ENCODE measurements at regions not wholly inside any gene's neighbourhood (a gene's known extent, or its start where the extent isn't known, plus 50 kb on each side); places are given as distances from the start of the nearest gene placed in this dataset.

DNA sequence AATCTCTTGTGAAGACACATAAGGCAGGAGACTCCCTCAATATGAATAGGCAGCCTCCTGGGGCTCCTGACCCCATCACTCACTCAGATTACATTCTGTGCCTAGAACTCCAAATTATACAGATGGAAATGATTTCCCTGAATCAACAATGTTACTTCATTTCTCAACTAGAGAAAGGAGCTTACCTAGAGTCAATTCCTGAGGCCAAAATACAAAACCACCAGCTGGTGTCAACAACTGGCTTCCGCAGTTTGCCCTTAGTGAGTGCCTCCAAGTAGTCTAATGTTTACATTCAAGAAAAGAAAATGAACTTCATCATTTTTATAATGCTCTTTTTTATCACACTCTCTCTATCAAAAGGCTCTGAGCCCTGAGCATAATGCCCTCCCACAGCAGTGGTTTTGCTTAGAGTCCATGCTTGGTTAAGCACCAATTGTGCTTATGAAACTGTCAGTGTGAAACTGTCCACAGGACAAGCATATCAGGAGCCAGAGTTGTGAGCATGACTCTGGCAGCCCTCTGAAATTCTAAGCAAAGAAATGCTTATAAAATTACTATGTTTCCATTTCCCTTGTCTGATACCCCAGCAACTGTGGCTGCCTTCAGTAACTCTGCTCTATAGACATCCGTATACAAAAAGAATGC is 305.7 kb upstream of the PKDCC start:
- no peak for DNase-seq

DNA sequence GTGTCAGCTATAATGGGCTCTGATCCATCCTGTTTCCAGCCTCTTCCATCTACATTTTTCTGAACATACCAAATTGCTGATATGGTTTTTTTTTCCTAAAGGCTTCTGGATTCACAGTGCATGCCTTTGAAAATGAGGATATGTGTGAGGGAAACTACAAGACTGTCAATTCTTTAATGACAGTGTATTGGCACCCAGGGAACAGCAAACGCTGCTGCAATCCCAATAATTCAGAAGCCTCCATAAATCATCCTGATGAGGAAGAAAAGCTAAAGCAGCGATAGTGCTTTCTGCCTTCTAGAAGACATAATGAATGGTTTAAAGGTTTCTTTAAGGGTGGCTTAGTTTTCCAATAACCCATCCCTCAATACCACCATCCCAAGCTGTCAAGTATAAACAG is 304.5 kb upstream of the PKDCC start:
- DNase-seq = no peak

DNA sequence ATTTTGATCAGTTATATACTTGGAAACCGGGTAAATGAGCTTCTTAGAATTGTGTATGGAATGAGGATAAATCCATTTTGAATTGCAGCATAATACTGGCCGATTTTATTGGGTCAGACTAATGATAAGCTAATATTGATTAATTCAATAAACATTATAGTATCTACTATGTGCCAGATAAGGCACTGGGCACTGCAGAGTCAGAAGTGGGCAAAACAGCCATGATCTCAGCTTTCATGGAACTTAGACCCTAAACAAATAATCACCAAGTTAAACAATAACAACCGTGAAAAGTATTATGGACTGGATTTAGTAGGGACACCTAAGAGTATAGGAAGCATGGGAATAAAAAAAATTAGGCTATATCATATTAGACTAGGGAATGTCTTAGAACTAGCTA is 297.0 kb upstream of the PKDCC start:
- no peak for DNase-seq

DNA sequence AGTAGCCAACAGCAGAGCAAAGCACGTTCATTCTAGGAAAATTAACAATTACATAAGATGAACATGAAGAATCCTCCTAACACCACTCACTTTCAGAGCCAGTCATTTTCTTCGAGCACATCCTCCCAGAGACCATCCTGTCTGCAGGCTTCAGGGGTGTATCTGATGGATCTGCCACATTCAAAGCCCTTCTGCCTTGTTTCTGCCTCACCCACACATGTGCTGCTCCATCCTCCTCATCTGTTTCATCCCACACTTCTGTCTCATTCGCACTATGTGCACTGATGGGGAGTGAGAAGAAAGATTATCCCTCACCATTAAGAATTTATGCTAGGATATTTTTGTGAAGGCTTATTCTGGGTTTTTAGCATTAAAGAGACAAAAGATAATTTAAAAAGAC is 287.9 kb upstream of the PKDCC start:
- DNase-seq = no peak

DNA sequence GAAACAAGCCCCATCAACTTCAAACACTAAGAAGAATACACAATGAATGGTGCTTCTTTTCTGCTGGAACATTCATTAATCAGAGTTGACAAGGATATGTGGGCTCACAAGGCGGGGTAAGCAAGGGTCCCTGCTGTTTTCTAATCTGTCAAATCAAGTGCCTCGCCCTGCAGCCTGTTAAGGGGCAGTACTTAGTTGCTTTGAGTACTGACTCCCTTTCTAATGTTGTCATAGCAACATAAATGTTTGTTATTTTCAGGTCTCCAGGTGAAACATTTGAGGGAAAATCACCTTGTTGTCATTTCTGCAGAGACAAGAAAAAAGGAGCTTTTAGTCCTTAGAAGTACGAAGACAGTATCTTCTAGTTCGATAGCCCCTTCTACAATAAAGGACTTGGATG is 284.7 kb upstream of the PKDCC start:
- DNase-seq = no peak

DNA sequence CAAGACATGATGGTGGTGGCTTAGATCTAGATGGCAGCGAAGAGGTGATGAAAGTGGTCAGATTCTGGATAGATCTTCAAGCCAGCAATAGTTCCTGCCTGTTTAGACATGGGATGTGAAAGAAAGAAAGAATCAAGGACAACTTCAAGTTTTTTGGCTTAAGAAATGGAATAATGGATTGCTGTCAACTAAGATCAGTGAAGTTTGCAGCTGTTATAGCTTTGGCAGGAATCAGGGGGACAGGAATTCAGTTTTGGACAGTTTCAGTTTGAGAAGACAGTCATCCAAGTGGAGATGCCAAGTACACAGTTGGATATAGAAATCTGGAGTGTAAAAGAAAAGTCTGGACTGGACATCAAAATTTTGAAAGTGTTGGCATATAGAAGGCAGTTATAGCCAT is 283.7 kb upstream of the PKDCC start:
- no peak for DNase-seq

DNA sequence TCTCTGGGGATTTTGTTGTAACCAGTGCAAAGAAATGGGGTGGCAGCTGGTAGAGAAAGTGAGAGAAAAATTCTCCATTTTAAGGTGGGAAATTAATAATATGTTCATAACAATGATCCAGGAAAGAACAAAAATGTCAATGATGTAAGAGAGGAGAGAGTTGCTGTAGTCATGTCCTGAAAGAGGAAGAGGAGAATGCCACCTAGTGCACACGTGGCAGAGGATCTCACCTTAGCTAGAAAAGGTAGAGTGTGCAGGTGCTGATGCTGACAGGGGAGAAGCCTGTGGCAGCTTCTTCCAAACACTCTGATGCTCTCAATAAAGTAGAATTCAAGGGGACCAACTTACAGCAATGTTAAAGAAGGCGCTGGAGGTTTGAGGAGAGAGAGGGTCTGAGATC is 282.9 kb upstream of the PKDCC start:
- no peak for DNase-seq

DNA sequence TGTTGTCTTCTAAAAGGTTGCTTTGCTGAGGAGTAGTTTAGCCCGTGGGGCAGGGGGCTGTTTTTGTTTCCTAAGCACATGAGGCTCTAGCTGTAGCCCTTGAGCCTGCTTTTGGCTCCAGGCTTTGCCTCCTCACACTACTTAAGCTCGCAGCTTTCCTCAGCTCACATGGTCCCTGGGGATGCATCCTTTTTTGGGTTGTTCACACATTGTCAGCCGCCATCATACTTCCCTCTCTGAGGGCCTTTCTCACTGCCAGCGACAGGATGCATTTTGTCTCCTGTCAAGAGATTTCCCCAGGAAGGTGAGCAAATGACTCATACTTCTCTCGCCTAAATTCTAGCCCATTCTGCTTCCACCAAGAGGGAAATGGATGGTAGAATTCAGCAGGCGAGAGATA is 279.5 kb upstream of the PKDCC start:
- no peak for DNase-seq

DNA sequence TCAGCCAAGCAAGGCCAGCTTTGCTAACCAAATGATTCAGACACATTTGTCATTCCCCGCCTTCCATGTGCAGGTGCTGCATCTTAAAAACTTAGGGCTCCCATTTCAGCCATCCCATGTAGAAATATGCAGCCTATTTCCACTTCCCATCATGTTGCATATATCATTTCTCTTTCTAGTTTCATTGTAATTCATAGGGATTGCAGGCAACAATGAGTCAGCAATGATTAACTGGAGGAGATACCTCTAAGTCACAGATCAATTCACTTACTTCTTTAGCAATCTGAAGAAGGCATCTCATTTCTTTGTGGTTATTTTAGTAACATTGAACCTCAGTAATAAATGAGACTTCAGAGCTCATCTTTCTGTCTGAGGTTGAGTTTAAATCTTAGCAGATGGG is 276.1 kb upstream of the PKDCC start:
- DNase-seq = no peak

DNA sequence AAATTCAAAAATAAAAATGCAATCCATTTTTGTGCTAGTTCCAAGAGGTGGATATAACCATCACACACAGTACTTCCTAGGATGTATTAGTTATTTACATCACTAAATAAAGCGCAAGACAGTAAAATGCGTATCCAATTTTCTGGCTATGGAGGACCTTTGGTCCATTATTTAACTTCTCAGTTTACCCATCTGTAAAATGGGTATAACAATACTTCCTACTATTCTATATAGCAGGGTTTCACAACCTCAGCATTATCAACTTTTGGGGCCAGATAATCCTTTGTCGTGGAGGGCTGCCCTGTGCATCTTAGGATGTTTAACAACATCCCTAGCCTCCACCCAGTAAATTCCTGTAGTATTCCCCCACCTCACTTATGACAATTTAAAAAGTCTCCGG is 275.1 kb upstream of the PKDCC start:
- no peak for DNase-seq

DNA sequence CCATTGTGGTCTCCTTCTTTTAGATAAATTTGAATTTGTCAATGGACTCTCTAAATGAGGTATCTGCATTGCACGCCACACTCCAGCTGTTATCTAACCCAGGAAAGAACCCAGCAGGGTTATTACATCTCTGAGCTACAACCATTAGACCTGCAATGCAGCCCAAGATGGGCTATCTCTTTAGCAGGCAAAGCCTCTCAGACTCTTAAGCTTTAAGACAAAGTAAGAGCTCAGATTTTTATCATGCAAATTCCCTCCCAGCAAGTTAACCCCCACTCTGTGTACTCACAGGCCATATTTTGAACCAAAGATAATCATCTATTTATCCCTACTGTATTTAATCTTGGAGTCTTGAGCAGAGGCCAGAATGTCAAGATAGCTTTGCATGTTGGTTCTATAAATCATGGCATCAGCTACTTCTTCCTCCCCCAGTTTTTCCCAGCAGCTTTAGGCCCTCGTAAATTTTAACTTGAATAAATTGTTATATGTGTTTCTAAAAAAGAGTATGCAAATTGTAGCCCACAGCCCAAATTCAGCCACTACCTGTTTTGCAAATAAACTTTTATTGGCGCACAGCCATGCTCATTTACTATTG is 273.7 kb upstream of the PKDCC start:
- no peak for DNase-seq

DNA sequence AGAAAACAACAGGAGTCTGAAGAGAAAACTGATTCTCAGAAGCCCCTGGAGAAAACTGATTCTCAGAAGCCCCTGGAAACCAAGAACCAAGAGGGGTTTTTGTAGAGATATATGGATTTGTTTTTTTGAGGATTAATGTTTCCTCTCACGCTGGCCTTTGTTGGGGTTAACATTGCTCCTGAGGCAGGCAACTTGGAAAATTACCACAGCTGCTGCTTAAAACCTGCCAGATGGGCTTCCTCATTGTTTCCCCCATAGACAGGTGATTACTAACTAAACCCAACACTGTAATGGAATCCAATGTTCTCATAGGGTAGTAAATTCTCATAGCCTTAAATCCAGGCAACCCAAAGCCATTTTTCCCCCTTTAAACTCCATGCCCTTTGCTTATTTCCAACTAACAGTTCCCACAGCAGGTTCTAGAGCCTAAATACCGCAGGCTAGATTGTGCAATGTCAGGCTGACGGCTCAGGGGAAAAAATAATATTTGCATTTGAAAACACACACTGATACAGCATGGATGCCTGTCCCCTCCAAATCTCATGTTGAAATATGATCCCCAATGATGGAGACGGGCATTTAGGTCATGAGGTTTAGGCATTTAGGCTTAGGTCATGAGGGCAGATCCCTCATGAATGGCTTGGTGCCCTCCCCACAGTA is 272.3 kb upstream of the PKDCC start:
- DNase-seq = no peak

DNA sequence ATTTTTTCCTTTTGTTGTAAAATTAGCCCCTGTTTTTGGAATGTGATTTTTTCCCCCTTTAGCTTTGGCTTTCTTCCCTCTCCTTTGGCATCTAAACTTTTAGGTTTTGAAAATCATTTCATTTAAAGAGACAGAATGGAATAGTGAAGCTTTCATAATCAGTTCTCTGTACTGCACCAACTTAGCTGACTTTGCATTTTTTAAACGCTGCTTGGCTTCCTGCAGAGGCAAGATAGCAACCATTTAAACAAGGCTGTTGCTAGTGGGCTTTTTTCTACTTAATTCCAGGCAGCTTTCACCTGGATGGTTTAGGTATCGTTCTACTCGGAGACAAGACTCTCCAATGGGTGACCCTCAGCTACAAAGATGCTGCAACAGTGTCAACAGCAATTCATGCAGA is 267.9 kb upstream of the PKDCC start:
- no peak for DNase-seq

DNA sequence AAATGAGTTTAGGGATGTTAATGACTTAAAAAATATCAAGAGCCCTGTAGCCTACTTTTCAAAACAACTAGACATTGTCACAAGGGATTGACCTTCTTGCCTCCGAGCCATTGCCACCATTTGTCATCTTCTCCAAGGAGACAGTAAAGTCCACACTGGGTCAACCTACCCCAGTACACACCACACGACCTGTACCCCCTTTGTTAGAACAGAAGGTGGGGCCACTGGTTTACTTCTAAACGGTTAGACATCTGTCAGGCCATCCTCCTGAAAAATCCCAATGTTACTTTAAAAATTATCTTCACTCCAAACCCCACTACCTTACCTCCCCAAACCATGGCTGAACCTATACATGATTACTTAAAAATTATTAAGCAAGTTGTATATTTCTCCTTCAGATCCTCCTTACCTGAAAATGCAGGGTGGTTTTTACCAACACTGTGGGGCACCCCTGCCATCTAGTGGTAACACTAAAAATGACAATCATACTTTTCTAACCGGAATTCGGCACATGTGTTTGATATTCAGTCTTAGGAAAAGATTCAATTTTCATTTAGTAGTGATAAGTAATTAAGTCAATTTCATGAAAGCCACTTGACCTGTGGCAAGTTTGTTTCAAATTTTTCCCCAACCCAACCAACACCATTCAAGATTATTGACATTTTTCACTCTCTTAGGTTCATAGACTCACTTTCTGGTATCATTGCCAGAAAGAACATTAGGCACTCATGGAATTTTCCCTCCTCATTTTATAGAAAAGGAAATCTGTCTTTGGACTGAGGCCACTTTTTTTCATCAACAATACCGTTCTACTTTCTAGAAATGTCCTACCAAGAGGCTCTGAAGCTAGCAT is 265.3 kb upstream of the PKDCC start:
- no peak for DNase-seq

DNA sequence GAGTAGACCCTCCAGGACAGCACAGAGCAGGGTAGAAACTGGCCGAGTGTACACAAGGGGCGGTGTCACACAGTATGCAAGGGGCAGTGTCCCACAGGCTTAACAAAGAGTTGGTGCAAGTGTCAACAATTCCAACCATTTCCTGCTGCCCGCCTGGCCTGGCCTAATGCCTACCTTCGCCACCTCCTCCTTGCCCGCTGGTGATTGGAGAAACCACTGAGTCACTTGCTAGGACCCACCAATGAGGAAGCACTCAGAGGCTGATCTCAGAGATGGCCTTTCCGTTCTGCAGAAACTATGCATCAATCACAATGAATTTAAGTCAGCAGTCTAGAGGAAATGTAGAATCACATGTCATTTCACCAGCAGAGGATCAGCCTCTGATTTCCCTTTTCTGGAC is 263.3 kb upstream of the PKDCC start:
- DNase-seq = no peak

DNA sequence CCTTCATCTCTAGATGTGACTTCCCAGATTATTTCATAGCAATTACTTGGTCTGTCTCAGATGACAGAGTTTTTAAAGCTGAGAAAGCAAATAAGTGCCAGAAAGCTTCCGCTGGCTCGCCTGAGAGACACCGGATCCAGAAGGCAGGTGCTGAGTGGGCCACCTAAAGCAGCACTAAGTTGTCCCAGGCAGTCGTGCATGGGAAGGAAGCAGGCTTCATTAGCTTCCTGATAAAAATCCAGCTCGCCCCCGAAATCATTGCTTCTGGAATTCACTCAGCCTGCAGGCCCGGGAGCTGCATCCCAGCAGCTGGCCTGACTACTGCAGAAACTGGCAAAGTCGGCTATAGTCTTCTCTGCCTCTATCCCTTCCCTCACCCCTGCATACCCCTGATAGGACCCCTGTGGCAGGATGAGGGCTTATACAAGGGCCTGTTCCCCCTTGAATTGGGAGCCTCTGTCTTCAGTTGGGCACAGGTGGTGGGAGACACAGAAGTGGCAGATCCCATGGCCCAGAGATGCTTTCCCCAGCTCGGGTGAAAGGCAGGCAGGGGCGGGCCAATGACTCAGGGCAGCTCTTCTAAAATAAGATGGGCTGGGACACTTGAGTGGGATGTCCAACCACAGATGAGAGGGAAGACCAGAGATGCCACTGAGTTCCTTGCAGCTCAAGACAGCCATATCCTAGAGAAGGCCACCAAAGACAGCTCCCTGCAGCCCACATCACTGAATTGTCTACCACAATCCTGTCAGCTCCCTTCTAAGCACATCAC is 262.4 kb upstream of the PKDCC start:
- no peak for DNase-seq

DNA sequence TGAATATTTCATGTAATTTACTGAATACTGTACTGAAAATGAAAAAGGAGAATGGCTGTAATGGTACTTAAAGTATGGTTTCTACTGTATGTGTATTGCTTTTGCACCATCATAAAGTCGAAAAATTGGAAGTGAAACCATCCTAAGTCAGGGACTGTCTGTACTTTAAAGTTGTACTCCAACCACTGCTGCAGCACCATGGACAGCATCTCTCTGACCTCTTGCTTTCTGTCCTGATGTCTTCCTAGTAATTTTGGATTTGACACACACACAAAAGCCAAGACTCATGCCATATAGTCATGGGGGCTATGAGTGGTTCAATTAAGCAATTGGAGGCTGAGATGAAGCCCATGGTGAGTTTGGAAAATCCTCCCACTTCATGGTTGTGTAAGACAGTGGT is 256.3 kb upstream of the PKDCC start:
- DNase-seq = no peak

DNA sequence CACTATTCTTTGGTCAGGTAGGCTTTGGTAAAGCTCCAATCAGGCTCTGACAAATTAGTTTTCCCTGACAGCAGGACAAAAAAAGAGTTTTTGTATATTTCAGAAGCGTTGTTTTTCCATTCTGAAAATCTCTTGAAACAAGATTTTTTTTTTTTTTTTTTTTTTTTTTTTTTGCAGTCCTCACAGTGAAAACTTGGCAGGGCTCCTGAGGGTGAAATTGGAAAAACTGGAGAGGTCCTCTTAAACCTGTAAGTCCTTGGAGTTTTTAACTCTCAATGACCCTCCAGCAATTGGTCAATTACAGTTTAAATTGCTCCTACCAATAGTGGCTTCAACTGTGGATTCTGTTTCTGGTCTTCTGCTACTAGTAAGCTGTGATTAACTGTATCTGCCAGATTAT is 244.5 kb upstream of the PKDCC start:
- no peak for DNase-seq

DNA sequence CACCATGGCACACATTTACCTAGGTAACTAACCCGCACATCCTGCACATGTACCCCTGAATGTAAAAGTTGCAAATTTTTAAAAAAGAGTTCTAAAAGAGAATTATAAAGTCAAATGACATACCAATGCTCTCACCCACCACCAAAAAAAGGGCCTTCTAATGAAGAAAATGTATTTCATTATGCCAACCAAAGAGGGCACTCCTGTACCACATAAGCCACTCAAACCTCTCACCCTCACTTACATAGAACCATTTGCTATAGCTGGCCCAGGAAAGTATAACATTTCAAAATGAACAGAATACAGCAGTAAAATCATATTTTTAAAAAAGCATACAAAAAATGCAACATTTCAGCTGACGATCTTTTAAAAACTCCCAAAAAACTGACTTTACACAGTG is 241.5 kb upstream of the PKDCC start:
- DNase-seq = no peak

DNA sequence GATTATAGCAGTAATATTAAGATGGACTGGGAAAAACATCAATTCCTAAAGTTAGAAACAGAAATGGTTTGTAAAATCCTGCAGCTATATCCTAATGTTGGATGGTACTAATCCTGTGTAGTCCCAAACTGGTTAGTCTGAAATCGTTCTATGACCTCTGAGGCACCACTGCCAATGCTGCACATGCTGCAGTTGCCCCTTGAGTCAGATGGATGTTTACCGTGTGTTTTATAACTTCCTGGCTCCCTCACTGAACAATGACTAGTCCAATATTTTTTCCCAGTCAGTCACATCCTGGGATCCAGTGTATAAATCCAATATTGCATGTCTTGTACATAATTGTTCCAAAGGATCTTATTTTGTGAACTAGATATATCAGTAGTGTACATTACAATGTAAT is 226.7 kb upstream of the PKDCC start:
- no peak for DNase-seq

DNA sequence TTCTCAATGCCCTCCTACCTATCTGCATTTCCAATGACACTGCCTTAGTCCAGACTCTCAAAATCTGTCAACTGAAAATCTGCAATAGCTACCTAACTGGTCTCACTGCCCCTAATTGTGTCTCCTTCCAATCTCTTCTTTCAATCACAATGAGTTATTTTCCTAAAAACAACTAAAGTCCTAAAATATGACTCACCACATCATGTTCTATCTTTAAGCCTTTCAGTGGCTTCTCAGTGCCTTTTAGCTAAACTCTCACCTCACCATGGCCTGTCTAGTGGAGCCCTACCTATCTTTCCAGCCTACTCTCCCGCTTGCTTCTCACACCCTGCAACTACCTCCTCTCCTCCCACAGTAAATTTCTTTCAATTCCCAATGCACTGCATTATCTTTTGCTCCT is 220.9 kb upstream of the PKDCC start:
- no peak for DNase-seq

DNA sequence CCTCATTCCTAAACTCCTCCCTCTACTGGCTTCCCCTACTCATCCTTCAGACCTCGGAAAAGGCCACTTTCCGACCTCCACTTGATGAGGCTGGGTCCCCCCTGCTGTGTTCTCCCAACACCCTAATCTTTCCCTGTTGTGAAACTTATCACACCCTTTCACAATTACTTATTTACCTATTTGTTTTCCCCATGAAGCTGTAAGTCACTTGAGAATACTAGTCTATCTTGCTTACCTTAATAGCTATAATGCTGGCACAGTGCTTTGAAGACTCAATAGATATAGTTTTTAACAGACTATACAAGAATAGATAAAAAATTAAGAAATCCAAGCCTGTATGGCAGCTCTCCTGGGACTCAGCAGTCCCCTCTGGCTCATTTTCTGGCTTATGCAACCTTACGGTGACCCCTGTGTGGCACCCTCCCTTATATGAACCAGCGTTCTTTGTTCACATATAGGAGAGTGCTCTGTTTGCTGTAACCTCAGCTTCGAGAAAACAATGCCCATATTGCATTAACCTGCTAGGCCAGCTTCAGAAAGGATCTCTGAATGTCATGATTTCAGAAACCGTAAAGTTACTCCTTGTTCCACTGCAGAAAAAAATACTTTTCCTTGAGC is 220.4 kb upstream of the PKDCC start:
- DNase-seq = no peak
